ENCODE measurements at regions not wholly inside any gene's neighbourhood (a gene's known extent, or its start where the extent isn't known, plus 50 kb on each side); places are given as distances from the start of the nearest gene placed in this dataset.

DNA sequence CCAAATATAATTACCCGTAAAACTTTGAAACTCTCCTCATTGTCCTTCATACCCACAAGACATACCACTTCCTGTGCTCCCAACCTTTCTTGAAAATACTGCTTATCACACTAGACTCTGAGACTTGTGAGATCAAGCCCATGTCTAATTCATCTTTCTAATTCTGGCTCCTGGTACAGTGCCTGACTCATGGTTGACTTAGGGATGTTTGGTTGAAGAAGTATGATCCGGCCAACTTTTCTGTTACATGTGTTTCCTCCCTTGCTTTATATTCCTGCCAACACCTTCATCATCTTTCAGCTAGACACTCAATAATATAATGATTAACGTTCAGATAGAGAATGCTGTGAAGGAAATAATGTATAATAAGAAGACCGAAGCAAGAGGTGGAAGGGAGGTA lies 58.2 kb downstream of the MEX3B start:
- DNase-seq = no peak

DNA sequence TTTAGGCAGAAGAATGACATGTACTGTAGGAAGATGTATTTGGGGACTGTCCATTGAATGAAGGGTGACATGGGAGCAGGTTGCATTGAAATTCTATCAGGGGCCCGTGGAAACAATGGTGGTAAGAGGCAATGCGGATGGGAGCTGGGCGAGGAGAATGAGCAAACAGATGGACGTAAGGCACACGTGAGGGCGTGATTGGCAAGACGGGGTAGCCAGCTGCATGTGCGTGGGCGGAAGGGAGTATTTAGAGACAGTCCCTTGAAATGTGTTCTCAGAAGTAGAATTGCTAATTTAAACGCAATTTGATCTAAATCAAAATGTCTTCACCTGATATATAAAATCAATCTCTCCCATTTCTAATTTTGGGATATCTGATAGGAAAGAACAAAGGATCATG lies 62.3 kb downstream of the MEX3B start:
- no peak for DNase-seq

DNA sequence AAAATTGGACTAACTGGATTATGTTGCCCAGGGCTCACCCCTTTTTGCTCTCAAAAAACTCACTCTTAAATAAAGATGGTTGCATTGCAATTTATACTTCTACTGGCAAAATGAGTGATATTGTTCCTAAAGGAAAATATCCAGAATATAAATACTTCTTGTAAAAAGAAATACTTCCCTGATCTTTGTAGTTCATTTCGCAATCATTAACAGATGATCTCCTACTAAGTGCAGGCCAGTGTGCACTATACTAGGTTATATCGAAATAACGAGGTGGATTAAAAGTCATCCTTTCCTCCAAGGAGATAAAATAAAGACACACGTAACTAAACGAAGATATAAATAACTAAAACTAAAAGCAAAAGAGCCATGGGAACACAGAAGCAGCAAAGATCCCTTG lies 63.0 kb downstream of the MEX3B start:
- DNase-seq = no peak

DNA sequence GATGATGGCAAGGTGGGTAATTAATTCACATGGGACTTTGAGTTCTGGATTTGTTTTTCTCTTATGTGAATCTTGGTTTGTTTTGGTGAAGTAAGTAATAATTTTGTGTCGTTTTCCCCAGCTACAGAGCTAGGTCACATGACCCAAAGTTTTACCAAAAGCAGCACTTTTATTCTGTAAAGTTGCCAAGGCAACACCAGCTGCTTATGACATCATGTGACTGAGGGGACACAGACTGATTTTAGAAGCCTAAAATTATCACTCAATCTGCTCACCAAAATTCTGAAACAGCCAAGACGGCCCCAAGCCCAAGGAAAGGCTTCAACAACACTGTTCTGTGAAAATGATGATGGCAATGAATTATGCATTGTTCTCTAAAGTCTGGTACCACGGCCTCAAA lies 63.9 kb downstream of the MEX3B start:
- no peak for DNase-seq

DNA sequence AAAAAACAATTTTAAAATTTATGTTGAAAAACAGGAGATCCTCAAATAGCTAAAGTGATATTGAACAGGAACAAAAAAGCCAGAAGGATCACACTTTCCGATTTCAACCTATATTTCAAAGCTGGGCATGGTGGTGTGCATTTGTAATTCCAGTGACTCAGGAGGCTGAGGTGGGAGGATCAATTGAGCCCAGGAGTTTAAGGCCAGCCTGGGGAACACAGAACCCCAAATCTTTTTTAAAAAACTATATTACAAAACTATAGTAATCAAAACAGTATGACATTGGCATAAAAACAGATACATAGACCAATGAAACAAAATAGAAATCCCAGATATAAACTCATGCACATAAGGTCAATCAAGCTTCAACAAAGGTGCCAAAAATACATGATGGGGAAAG lies 68.4 kb downstream of the MEX3B start:
- DNase-seq = no peak

DNA sequence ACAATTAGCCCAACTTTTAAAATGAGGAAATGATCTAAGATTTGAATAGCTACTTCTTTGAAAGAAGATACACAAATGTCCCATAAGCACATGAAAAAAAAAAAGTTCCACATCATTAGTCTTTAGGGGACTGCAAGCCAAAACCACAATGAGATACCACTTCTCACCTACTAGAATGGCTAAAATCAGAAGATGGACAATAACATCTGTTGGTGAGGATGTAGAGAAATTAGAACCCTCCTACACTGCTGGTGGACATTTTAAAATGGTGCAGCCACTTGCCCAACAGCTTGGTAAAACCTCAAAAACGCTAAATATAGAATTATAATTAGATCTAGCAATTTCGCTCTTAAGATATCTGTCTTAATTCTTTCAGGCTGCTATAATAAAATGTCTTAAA lies 77.1 kb downstream of the MEX3B start:
- no peak for DNase-seq

DNA sequence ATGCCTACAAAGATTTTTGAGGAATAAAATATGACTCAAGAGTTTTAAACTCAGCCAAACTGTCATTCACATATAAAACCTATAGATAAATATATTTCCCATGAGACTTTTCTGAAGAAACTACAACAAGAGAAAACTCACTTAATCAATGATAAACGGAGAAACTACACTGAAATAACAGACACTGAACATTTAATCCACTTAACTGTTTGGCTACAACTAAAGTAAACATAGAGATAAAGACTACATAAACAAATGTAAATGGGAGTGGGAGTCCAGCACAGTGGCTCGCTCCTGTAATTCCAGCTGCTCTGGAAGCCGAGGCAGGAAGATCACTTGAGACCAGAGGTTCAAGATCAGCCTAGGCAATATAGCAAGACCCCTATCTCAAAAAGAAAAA lies 79.2 kb downstream of the MEX3B start:
- no peak for DNase-seq

DNA sequence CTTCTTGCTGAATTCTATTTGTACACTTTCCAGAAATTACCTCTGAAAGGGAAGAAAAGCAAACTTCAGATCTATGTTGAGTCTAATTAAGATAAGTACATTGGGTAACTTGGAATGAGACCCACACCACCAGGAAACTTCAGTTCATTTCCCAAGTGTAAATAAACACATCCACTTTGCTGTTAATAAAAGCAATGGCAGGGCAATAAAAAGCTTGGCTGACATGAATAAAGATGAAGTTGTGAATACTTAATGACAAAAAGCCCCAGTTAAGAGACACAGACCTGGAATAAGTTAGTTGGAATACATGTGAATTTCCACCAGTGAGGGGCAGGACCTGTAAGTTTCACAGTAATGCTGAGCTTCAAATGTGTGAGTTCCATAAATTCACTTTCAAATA lies 83.3 kb downstream of the MEX3B start:
- DNase-seq = no peak

DNA sequence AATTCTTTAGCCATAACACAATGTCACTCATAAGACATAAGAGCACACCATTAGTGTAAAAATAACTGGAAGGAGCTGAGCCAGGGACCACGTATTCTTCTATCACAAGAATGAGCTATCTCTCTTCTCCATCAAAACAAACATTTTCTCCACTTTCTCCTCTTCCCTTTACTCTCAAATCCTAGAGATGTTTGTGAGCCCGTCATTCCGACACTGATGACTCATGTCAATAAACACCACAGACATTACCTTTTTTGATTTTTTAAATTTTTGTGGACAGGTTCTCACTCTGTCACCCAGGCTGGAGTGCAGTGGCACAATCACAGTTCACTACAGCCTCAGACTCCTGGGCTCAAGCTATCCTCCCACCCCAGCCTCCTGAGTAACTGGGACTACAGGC lies 86.6 kb downstream of the MEX3B start:
- DNase-seq = no peak

DNA sequence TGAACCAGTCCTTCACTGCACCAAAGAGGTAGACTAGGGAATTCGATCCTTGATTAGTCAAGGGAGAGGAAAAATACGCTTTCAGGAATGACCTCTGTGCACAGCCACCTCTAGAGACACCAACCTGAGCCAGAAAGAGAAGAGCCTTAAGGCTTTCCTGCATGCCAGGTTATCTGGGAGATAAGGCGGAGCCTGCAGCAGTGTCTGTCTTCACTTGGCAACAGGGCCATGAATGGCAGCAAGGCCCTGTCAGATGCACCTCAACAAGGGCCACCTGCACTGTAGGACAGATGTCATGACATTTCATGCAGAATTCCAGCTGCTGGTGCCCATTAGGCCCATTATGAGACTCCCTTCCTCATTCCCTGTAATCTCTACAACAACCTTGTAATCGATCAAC lies 88.1 kb downstream of the MEX3B start:
- no peak for DNase-seq

DNA sequence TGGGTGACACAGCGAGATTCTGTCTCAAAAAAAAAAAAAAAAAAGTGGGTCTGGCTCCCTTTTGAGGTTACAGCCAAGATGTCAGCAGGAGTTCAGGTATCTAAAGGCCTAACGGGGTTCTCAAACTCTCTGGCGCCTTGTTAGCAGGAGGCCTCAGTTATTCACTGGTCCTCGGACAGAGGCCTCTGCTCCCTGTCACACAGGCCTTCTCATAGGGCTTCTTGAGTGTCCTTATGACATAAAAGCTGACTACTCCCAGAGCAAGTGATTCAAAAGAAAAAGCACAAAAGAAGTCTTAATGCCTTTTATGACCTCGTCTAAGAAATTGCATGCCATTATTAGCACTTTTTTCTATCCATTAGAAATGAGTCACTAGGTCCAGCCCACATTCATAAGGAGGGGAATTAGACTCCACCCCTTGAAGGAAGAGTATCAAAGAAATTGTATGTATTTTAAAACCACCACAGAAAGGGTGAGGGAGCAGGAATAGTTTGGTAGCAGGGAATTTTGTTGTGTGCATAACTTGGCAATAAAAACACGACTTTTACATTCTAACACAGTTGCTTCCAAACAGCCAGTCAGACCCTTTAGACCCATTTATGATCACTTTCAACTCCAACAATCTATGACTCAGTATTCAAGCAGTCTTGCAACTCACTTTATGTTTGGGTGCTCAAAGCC lies 90.3 kb downstream of the MEX3B start:
- DNase-seq = no peak

DNA sequence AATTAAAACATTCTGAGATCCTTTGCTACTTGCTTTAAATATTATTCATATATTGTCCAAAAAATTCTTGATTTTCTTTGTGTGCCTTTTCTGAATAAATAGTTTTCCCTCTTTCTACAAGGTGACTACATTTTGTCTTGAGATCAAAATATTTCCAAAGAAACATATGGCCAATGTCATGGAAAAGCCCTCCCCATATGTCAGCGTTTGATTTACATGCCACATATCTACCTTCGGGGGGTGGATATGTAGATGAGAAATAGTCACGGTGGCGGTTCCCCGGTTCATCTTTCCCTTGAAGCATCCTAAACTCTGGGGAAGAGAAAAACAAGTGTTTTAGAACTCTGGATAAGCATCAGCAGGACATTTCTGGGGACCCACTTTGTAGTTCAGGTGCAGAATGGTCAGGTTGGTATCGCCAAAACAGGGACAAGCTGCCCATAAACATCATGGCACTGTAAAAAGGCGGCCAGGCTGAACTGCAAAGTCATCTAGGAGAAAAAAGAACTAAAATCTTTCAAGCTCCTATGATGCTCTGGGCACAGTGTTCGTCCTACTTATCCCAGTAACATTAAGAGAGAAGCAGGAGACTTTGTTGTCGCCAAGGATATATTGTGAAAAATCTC lies 91.5 kb downstream of the MEX3B start:
- DNase-seq = no peak

DNA sequence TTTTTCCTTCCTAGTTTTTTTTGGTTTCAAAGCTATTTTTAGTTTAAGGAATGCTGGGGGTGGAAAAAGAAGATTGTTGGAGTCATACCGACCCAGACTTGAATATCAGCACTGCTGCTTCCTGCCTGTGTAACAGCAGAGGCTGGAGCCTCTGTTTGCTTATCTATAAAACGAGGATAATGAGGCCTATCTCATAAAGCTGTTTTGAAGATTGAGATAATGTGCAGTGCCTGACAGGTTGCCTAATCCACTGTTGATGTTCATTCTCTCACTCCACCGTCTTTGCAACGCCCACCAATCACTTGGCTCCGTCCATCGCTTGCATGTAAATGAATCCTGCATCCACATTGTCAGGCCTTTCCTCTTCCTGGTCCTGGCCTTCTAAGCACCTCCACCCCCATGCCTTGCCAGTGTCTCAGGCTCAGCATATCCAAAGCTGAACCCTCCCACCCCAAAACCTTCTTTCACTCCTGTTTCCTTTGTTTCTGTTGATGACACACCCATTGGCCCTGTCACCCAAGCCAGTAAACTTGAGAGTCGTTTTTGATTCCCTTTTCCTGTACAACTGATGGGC lies 94.9 kb downstream of the MEX3B start:
- DNase-seq = no peak

DNA sequence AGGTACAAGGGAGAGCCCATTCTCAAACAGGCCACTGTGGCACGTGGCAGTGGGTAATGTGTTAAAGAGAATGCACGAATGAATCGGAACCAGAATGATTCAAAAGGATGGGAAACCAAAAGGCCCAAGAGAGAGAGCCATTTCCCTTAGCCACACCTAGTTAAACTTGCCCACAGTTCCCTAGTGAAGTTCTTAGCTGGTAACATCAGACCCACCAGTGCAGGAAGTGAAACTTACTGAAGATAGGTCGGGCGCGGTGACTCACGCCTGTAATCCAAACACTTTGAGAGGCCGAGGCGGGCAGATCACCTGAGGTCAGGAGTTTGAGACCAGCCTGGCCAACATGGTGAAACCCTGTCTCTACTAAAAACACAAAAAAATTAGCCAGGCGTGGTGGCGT lies 97.1 kb downstream of the MEX3B start:
- DNase-seq = peak; percentile 83

DNA sequence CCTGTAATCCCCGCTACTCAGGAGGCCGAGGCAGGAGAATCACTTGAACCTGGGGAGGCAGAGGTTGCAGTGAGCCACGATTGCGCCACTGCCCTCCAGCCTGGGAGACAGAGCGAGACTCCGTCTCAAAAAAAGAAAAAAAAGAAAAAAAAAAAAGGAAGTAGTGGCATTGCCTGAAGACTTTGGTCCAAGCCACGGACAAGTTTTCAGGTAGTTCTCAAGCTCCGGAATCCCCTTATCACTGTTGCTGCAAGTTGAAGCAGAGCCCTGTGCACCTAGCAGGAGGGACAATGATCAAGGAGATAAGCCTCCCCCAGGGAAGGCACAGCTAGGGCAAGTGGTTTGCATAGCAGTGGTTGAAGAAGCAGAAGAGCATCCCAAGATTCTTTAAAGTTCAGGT lies 97.6 kb downstream of the MEX3B start:
- DNase-seq = peak; percentile 61

DNA sequence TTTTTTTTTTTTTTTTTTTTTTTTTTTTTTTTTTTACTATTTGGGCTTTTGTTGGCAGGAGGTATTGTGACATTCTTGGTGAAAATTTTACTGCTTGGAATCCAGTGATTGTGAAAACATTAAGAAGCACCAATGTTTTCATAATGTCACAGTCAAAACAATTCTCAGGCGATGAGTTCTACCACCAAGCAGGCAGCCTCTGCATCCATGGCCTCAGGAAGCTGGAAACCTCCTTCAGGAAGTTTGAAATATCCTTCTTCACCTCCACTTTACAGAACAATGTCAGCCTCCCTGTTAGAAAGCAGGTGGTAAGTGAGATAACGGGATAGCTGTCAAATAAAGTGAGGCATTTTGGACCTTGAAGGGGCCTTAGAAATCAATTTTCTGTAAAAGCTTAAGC lies 98.3 kb downstream of the MEX3B start:
- DNase-seq = peak; percentile 41

DNA sequence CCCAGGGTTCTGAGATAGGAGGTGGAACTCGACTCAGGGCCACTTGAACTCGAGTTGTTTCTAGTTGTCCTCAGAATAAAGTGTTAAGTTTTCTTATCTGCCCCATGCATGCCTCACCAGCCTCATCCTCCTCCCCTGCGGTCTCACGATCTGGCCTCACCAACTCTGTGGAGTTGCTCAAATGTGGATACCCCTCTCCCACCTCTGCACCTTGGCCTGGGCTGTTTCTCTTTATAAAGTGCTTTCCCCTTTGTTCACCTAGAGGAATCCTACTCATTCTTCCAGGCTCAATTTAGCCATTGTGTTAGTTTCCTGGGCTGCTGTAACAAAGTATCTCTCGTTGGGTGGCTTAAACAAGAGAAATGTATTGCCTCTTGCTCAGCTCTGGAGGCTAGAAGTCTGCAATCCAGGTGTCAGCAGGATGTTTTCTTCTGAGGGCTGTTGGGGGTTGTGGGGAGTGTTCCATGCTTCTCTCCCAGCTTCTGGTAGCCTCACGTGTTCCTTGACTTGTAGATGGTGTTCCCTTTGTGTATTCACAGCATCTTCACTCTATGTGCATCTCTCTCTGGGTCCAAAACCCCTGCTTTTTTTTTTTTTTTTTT lies 100.7 kb downstream of the MEX3B start:
- DNase-seq = no peak

DNA sequence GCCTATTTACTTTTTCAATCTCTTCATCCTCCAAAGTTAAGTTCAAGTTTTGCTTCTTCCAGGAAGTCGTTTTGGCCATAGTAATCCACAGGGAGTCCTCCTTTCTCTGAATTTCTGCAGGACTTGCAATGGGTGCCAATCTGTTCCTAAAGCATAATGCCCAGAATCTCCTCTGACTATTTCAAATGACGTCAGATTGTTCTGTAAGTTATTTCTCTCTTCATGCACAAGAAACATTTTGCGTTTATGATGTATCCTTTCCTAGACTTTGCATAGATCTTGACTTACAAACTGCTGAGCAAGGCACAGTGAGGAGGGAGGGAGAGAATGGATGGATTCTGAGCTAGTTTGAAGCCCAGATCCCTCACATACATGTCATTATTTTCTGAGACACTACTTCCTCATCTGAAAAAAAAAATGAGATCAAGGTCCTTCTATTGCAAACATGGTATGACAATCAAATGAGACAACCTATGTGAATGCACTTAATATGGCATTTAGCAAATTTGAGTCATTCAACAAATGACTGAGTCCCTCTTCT lies 103.1 kb downstream of the MEX3B start:
- no peak for DNase-seq

DNA sequence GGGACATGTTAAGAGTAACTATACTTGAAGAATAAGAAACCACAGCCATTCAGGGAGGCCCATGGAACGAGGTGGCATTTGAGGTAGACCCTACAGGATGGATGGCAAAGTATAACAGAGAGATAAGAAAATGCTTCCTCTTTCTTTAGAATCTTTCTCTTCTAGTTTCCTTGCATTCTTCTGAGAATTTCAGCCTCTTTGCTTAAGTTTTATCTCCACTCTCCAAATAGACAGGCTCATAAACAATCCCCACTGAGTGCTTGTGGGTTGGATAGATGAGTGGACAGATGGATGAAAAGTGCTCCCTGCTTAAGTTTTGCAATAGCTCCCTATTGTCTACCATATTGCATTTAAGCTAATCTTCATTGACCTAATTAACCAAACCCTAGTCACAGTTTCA lies 103.7 kb downstream of the MEX3B start:
- peak; percentile 57 for DNase-seq

DNA sequence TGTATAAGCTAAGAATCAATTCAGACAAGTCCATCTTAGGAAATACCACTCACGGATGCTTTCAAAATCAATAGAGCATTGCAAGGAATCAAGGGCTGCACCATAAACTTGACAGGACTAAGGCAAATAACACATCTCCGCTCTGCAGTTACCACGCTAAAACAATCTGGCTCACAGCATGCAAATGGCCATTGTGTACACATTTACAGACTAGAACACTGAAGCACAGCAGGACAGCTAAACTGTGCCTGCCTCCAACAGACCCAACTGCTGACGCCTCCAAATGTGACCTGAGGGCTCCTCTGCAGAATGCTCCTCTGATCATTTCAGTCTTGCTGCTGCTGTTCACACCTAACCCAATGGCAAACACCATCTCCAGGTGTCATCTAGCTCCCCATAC lies 104.3 kb downstream of the MEX3B start:
- DNase-seq = no peak

DNA sequence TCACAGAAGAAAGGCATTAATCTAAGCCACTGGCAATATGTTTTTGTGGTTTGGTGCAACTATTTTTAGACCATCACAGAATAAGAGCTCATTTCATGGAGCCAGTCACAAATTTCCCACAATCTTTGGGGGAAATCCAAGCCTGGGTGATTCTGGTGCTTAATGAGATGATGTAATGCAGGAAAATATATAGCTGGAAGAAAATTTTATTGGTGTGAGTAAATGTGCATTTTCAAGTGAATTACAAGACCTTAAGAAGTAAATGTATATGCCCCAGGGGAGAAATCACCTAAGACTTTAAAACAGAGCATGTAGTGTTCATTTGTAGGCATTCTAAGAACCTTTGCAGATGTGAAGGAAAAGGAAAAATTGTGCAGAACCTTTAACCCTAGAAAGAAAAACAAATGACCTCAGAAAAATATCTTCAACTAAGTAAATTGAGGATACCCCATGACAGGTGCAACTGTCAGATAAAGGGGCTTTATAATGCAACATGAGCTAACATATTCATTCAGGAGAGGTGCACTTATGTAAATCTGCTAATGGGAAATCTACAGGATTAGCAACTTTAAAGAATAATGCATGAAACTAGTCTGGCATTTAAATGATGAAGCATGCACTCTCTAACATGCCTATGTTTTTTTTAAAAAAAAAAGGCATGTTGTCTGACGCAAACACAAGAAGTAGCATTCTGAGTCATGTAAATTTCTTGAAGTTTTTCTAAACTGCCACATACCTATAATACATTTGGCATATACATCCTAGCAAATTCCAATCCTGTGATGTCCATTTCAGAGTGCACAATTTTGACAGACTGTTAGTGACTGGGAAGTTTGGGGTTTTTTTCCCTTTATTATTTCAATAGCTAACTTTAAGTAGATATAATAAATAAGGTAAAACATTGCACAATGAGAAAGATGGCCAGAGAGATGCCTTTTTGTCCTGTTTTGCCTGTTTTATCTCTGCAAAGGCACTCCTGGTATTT lies 105.1 kb downstream of the MEX3B start:
- DNase-seq = no peak

DNA sequence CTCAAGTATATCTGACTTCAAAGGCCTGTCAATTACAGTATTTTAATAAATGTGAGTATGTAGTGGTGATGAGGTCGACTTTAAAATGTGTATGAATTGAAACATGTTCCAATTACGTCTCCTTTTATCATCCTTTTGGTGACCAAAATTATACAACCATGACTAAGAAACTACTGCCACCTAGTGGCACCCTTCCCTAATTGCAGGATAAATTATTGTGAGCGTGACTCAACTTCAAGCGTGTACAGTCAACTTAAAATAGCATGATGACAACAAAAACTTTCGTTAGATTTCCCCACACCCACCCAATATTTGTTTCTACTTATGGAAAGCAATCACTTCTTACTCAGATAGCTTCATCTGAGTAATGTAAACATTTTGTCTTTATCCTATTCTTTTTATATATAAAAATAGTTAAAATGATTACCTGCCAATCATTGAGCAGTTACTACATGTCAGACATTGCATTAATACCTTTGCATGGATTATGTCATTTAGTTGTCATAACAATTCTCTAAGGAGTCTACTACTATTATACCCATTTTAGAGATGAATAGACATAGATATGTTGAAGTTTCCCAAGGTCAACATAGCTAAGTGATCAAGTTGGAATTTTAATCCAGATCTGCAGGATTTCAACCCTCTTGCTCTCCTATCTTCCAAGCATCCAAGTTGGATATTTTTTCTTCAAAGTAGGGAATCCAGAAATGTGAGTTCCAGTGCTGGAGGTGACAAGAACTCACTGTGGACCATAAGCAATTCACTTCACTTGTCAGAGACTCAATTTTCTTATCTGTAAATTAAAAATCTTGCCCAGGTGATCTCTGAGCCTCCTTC lies 106.0 kb downstream of the MEX3B start:
- DNase-seq = peak; percentile 48
